Activated CD4-positive, alpha-beta T cell treated with anti-CD3 and anti-CD28 coated beads, Interleukin-10, Interleukin-2, amounts not matched to agents 100 ng/mL and 50 ng/mL, durations not matched to agents 16 hours and 8 hours (primary cell): ENCODE measurements at regions not wholly inside any gene's neighbourhood (a gene's known extent, or its start where the extent isn't known, plus 50 kb on each side); places are given as distances from the start of the nearest gene placed in this dataset.
A peak's percentile ranks its signal among the peaks of the same experiment; 100 is the strongest.
"Not testable (repeated sequence)": the region's sequence is repeated elsewhere in the genome, so short reads cannot be mapped to it uniquely, and the experiment has no call there.

Experiments used
- DNase-seq: peaks from one replicate; pipeline ENCODE4 v3.0.0-alpha.2; 2020

DNA sequence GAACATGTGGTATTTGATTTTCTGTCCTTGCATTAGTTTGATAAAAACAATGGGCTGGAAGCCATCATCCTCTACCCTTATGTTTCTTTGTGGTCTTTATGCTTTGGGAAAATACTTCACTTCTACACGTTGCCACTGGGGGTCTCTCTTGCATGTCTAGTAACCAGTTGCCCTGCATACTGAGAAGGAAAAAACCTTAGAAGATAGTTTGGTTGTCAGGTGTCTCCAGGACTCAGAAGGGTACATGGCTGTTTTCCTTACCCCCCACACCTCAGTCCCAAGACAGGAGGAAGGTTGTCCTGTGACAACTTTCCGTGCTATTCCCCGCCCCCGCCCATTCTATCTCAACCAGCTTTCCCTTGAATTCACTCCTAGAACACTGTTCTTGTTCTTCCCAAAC lies 62.1 kb upstream of the LANCL3 start:
- DNase-seq = peak; percentile 4

DNA sequence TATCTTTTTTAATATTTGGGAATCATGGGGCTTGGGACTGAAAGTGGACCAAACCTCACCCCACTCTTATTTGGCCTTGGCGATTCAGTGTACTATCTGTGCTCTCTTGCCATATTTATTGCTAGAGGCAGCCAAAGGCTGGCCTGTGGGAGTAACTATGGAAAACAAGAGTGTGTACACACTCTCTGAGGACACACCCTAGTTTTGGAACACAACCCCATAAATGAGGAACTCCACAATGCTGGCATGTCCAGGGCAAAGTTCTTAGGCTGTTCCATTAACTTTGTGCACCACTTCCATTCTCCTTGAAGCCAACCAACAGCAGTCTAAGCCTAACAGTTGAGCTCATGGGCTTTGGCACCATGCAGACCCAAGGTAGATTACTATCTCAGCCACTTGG lies 54.9 kb upstream of the LANCL3 start:
- not testable (repeated sequence) for DNase-seq

DNA sequence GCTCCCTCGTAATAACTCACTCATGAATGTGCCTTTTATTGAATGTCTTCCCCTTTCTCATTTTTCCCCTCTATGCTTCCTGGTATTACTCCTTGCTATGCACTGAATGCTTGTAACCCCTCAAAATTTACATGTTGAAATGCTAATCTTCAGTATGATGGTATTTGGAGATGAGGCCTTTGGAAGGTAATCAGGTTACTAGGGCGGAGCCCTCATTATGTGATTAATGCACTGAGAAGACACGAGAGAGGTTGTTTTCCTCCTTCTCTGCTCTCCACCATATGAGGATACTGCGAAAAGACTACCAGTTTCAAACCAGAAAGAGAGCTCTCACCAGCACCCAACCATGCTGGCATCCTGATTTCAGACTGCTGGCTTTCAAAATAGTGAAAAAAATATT lies 52.2 kb upstream of the LANCL3 start:
- DNase-seq = not testable (repeated sequence)

DNA sequence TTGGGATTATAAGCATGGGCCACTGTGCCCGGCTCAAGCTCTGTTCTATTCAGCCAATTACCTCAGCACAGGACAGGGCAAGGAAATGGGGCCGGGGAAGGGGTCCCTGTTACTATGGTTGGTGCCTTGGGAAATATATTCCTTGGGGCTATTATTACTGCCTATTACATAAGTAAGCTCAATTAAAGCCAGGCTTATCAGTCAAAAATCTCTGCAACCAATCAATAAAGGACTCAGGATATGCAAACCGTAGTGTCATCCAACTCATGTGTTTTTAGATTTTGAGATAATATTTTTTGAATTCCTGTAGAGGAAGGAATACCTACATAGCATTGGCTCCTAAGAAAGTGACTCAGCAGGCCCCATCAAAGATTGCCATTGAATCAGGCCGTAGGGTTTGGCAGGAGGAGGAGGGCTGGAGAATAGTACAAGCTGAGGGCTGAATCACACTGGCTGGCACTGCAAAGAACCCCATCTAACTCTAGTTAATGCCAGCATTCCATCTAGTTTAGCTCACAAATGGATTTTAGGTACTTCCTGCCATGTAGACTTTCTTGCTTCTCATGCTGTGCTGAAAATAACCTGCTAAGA lies 50.5 kb upstream of the LANCL3 start:
- not testable (repeated sequence) for DNase-seq
